ENCODE measurements at regions not wholly inside any gene's neighbourhood (a gene's known extent, or its start where the extent isn't known, plus 50 kb on each side); places are given as distances from the start of the nearest gene placed in this dataset.
A peak's percentile ranks its signal among the peaks of the same experiment; 100 is the strongest.
"Not testable (repeated sequence)": the region's sequence is repeated elsewhere in the genome, so short reads cannot be mapped to it uniquely, and the experiment has no call there.

DNA sequence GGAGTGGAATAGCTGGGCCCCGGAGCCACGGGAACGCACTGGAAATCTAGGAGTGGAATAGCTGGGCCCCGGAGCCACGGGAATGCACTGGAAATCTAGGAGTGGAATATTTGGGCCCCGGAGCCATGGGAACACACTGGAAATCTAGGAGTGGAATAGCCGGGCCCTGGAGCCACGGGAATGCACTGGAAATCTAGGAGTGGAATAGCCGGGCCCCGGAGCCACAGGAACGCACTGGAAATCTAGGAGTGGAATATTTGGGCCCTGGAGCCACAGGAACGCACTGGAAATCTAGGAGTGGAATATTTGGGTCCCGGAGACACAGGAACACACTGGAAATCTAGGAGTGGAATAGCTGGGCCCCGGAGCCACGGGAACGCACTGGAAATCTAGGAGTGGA is 321.5 kb downstream of the THBS2 start:
- H3K4me1 ChIP-seq (ENCODE audit: control insufficient read depth in 2 of 2, insufficient read depth in 2 of 2, low read length in 1 of 2); H3K27ac ChIP-seq (ENCODE audit: low read depth in 2 of 2, low read length in 1 of 2); H3K4me3 ChIP-seq (ENCODE audit: low read depth in 1 of 2, low read length in 2 of 2); H3K27me3 ChIP-seq (ENCODE audit: control insufficient read depth in 1 of 2, insufficient read depth in 2 of 2, low read length in 2 of 2); H3K9me3 ChIP-seq (ENCODE audit: control insufficient read depth in 2 of 2, insufficient read depth in 1 of 2, low read depth in 1 of 2, low read length in 1 of 2); H3K36me3 ChIP-seq (ENCODE audit: control insufficient read depth in 2 of 2, insufficient read depth in 2 of 2, low read length in 1 of 2): not testable (repeated sequence)
- 87% methylated on average over 13 to 16 of the region's 16 CpGs for WGBS, 2 donors

GRCh38 chr6:168931072-168931471 is 322.6 kb downstream of the THBS2 start:
- WGBS, 2 donors, result 74 to 79% methylated on average over 14 to 17 of the region's 17 CpGs

GRCh38 chr6:168929871-168930450 is 323.7 kb downstream of the THBS2 start:
- no peak overlapping the region for H3K27ac ChIP-seq (ENCODE audit: low read depth in 2 of 2, low read length in 1 of 2)
- WGBS, 2 donors, result 90 to 91% methylated on average over 11 of the region's 11 CpGs
- H3K4me1 ChIP-seq (ENCODE audit: control insufficient read depth in 2 of 2, insufficient read depth in 2 of 2, low read length in 1 of 2), result peaks cover 0 to 5% of the 10 kb centered on the region in 2 donors
- H3K27me3 ChIP-seq (ENCODE audit: control insufficient read depth in 1 of 2, insufficient read depth in 2 of 2, low read length in 2 of 2), result no peaks in the 10 kb centered on the region
- no peaks in the 10 kb centered on the region for H3K36me3 ChIP-seq (ENCODE audit: control insufficient read depth in 2 of 2, insufficient read depth in 2 of 2, low read length in 1 of 2)
- H3K4me3 ChIP-seq (ENCODE audit: low read depth in 1 of 2, low read length in 2 of 2), result no peak overlapping the region
- H3K9me3 ChIP-seq (ENCODE audit: control insufficient read depth in 2 of 2, insufficient read depth in 1 of 2, low read depth in 1 of 2, low read length in 1 of 2), result peaks cover 0 to 5% of the 10 kb centered on the region in 2 donors

More at GRCh38 chr6:168931072-168931471, 322.6 kb downstream of the THBS2 start:
- H3K27me3 ChIP-seq (ENCODE audit: control insufficient read depth in 1 of 2, insufficient read depth in 2 of 2, low read length in 2 of 2); H3K9me3 ChIP-seq (ENCODE audit: control insufficient read depth in 2 of 2, insufficient read depth in 1 of 2, low read depth in 1 of 2, low read length in 1 of 2); H3K36me3 ChIP-seq (ENCODE audit: control insufficient read depth in 2 of 2, insufficient read depth in 2 of 2, low read length in 1 of 2); H3K4me1 ChIP-seq (ENCODE audit: control insufficient read depth in 2 of 2, insufficient read depth in 2 of 2, low read length in 1 of 2); H3K4me3 ChIP-seq (ENCODE audit: low read depth in 1 of 2, low read length in 2 of 2); H3K27ac ChIP-seq (ENCODE audit: low read depth in 2 of 2, low read length in 1 of 2): not testable (repeated sequence)

DNA sequence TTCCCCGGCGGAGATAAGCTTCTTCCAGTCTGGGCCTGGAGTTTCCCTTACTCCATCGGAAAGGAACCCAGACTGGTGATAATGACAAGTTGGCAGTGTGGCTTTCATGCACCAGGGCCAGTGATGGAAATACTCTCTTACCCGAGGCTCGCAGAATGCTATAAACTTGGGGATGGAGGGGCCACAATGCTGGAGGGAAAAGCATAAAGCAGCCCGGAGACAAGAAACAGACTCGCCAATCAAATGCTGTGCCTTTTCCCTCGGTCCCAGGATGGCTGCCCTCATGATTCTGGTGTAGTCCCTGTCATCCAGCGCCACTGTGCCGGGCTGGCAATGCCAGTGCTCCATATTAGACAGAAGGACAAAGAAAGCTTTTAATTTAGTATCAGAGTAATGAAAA is 325.6 kb downstream of the THBS2 start:
- 91 to 92% methylated on average over 10 of the region's 10 CpGs for WGBS, 2 donors
- H3K27ac ChIP-seq (ENCODE audit: low read depth in 2 of 2, low read length in 1 of 2), result no peak overlapping the region
- H3K27me3 ChIP-seq (ENCODE audit: control insufficient read depth in 1 of 2, insufficient read depth in 2 of 2, low read length in 2 of 2), result no peaks in the 10 kb centered on the region
- H3K9me3 ChIP-seq (ENCODE audit: control insufficient read depth in 2 of 2, insufficient read depth in 1 of 2, low read depth in 1 of 2, low read length in 1 of 2), result peaks cover 0 to 5% of the 10 kb centered on the region in 2 donors
- no peaks in the 10 kb centered on the region for H3K36me3 ChIP-seq (ENCODE audit: control insufficient read depth in 2 of 2, insufficient read depth in 2 of 2, low read length in 1 of 2)
- H3K4me3 ChIP-seq (ENCODE audit: low read depth in 1 of 2, low read length in 2 of 2), result no peak overlapping the region
- H3K4me1 ChIP-seq (ENCODE audit: control insufficient read depth in 2 of 2, insufficient read depth in 2 of 2, low read length in 1 of 2), result peaks cover 0 to 5% of the 10 kb centered on the region in 2 donors

DNA sequence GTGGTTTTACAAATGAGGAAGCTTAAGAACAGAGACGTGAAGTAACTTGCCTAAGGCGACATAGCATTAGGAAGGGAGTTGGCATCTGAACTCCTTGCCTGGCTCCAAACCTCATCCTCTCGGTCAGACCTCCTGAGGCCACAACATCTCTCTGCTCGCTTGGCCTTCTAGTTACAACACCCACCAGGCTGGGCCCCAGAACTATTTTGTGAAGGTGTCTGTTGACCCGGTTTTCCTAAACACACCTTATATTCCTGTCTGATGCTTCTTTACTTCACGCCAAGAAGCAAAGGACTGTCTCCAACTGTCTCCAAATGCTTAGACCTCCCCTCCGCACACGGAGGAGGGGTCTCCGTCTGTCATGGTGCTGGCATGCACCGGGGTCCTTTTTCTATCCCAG is 326.6 kb downstream of the THBS2 start:
- H3K36me3 ChIP-seq (ENCODE audit: control insufficient read depth in 2 of 2, insufficient read depth in 2 of 2, low read length in 1 of 2), result no peaks in the 10 kb centered on the region
- H3K27me3 ChIP-seq (ENCODE audit: control insufficient read depth in 1 of 2, insufficient read depth in 2 of 2, low read length in 2 of 2), result no peaks in the 10 kb centered on the region
- 77 to 78% methylated on average over 10 of the region's 10 CpGs for WGBS, 2 donors
- no peak overlapping the region for H3K27ac ChIP-seq (ENCODE audit: low read depth in 2 of 2, low read length in 1 of 2)
- no peak overlapping the region for H3K4me3 ChIP-seq (ENCODE audit: low read depth in 1 of 2, low read length in 2 of 2)
- peaks cover 0 to 5% of the 10 kb centered on the region in 2 donors for H3K4me1 ChIP-seq (ENCODE audit: control insufficient read depth in 2 of 2, insufficient read depth in 2 of 2, low read length in 1 of 2)
- peaks cover 0 to 5% of the 10 kb centered on the region in 2 donors for H3K9me3 ChIP-seq (ENCODE audit: control insufficient read depth in 2 of 2, insufficient read depth in 1 of 2, low read depth in 1 of 2, low read length in 1 of 2)

DNA sequence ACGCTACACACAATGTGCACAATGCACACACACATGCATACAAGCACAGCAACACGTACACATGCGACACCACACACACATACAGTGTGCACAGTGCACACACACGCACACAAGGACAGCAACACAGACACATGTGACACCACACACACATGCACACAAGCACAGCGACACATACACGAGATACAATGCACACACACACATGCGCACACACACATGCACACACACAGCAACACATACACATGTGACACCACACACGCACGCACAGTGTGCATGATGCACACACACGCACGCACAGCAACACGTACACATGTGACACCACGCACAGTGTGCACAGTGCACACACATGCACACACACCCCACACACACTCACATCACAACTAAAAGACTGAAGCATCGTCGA is 327.3 kb downstream of the THBS2 start:
- H3K36me3 ChIP-seq (ENCODE audit: control insufficient read depth in 2 of 2, insufficient read depth in 2 of 2, low read length in 1 of 2), result no peaks in the 10 kb centered on the region
- peaks cover 0 to 5% of the 10 kb centered on the region in 2 donors for H3K9me3 ChIP-seq (ENCODE audit: control insufficient read depth in 2 of 2, insufficient read depth in 1 of 2, low read depth in 1 of 2, low read length in 1 of 2)
- H3K4me3 ChIP-seq (ENCODE audit: low read depth in 1 of 2, low read length in 2 of 2), result peak overlapping the region in 1 of 2 donors; percentile 2
- WGBS, 2 donors, result 91 to 93% methylated on average over 15 of the region's 15 CpGs
- H3K27me3 ChIP-seq (ENCODE audit: control insufficient read depth in 1 of 2, insufficient read depth in 2 of 2, low read length in 2 of 2), result no peaks in the 10 kb centered on the region
- H3K4me1 ChIP-seq (ENCODE audit: control insufficient read depth in 2 of 2, insufficient read depth in 2 of 2, low read length in 1 of 2), result peaks cover 0 to 5% of the 10 kb centered on the region in 2 donors
- no peak overlapping the region for H3K27ac ChIP-seq (ENCODE audit: low read depth in 2 of 2, low read length in 1 of 2)

GRCh38 chr6:168925671-168926070 is 328.0 kb downstream of the THBS2 start:
- peaks cover 0 to 5% of the 10 kb centered on the region in 2 donors for H3K4me1 ChIP-seq (ENCODE audit: control insufficient read depth in 2 of 2, insufficient read depth in 2 of 2, low read length in 1 of 2)
- H3K9me3 ChIP-seq (ENCODE audit: control insufficient read depth in 2 of 2, insufficient read depth in 1 of 2, low read depth in 1 of 2, low read length in 1 of 2), result peaks cover 0 to 5% of the 10 kb centered on the region in 2 donors
- H3K27ac ChIP-seq (ENCODE audit: low read depth in 2 of 2, low read length in 1 of 2), result no peak overlapping the region
- no peaks in the 10 kb centered on the region for H3K27me3 ChIP-seq (ENCODE audit: control insufficient read depth in 1 of 2, insufficient read depth in 2 of 2, low read length in 2 of 2)
- no peaks in the 10 kb centered on the region for H3K36me3 ChIP-seq (ENCODE audit: control insufficient read depth in 2 of 2, insufficient read depth in 2 of 2, low read length in 1 of 2)
- no peak overlapping the region for H3K4me3 ChIP-seq (ENCODE audit: low read depth in 1 of 2, low read length in 2 of 2)
- 87 to 89% methylated on average over 11 of the region's 11 CpGs for WGBS, 2 donors

GRCh38 chr6:168923171-168923570 is 330.5 kb downstream of the THBS2 start:
- WGBS, 2 donors, result 83 to 87% methylated on average over 7 of the region's 7 CpGs
- H3K27ac ChIP-seq (ENCODE audit: low read depth in 2 of 2, low read length in 1 of 2), result no peak overlapping the region
- H3K9me3 ChIP-seq (ENCODE audit: control insufficient read depth in 2 of 2, insufficient read depth in 1 of 2, low read depth in 1 of 2, low read length in 1 of 2), result peaks cover 0 to 5% of the 10 kb centered on the region in 2 donors
- no peaks in the 10 kb centered on the region for H3K36me3 ChIP-seq (ENCODE audit: control insufficient read depth in 2 of 2, insufficient read depth in 2 of 2, low read length in 1 of 2)
- no peak overlapping the region for H3K4me3 ChIP-seq (ENCODE audit: low read depth in 1 of 2, low read length in 2 of 2)
- peaks cover 0 to 5% of the 10 kb centered on the region in 2 donors for H3K4me1 ChIP-seq (ENCODE audit: control insufficient read depth in 2 of 2, insufficient read depth in 2 of 2, low read length in 1 of 2)
- H3K27me3 ChIP-seq (ENCODE audit: control insufficient read depth in 1 of 2, insufficient read depth in 2 of 2, low read length in 2 of 2), result no peaks in the 10 kb centered on the region

DNA sequence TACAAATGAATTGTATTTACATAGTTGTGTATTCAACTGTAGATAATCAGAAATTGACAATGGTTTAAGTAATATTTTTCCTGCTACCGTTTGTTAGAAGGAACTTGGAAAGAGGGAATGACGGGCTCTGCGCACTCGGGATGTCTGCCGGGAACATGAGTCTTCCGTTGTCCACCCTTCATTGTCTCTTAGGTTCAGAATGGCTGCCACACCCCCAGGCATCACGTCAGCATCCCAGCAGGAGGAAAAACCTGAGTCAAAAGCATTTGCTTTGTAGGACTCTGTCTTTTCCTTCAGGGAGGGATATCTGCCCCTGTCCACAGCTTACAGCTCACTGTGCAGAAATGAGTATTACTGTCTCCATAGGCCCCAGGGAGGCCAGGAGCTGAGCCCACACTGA is 331.2 kb downstream of the THBS2 start:
- Histone ChIP-seq H3K27ac (ENCODE audit: low read depth in 2 of 2, low read length in 1 of 2) (no peak overlapping the region), H3K9me3 (ENCODE audit: control insufficient read depth in 2 of 2, insufficient read depth in 1 of 2, low read depth in 1 of 2, low read length in 1 of 2) (peaks cover 0 to 5% of the 10 kb centered on the region in 2 donors), H3K4me3 (ENCODE audit: low read depth in 1 of 2, low read length in 2 of 2) (no peak overlapping the region), H3K4me1 (ENCODE audit: control insufficient read depth in 2 of 2, insufficient read depth in 2 of 2, low read length in 1 of 2) (peaks cover 0 to 5% of the 10 kb centered on the region in 2 donors), H3K27me3 (ENCODE audit: control insufficient read depth in 1 of 2, insufficient read depth in 2 of 2, low read length in 2 of 2) (no peaks in the 10 kb centered on the region), H3K36me3 (ENCODE audit: control insufficient read depth in 2 of 2, insufficient read depth in 2 of 2, low read length in 1 of 2) (no peaks in the 10 kb centered on the region)
- WGBS, 2 donors, result 93 to 94% methylated on average over 7 of the region's 7 CpGs

- no peaks in the 10 kb centered on the region for H3K9me3 ChIP-seq (ENCODE audit: control insufficient read depth in 2 of 2, insufficient read depth in 1 of 2, low read depth in 1 of 2, low read length in 1 of 2)
- no peaks in the 10 kb centered on the region for H3K36me3 ChIP-seq (ENCODE audit: control insufficient read depth in 2 of 2, insufficient read depth in 2 of 2, low read length in 1 of 2)
- WGBS, 2 donors, result 53 to 61% methylated on average over 8 of the region's 8 CpGs
- H3K4me1 ChIP-seq (ENCODE audit: control insufficient read depth in 2 of 2, insufficient read depth in 2 of 2, low read length in 1 of 2), result no peaks in the 10 kb centered on the region
- no peak overlapping the region for H3K27ac ChIP-seq (ENCODE audit: low read depth in 2 of 2, low read length in 1 of 2)
- no peak overlapping the region for H3K4me3 ChIP-seq (ENCODE audit: low read depth in 1 of 2, low read length in 2 of 2)
- no peaks in the 10 kb centered on the region for H3K27me3 ChIP-seq (ENCODE audit: control insufficient read depth in 1 of 2, insufficient read depth in 2 of 2, low read length in 2 of 2)
These were observed 333.4 kb downstream of the THBS2 start for GRCh38 chr6:168920289-168920688.

Data from esophagus (tissue), 2 donors.